Natural killer cell treated with Interleukin-12 subunit alpha and Interleukin-12 subunit beta and Interleukin-15 and Interleukin-18, amount 100 ng/mL, for 72 hours (primary cell): ENCODE measurements at regions not wholly inside any gene's neighbourhood (a gene's known extent, or its start where the extent isn't known, plus 50 kb on each side); places are given as distances from the start of the nearest gene placed in this dataset.

Experiments used
- ATAC-seq, 2 donors: fragments of 150-1000 bp; cut with Tn5 transposase in 1 of 2; sonication (Bioruptor Pico), chemical (Tn5 transposase) in 1 of 2; 2 replicates each; pipeline ENCODE4 v1.10.0; 2021
- DNase-seq: peaks from one replicate; pipeline ENCODE4 v3.0.0; 2022; ENCODE audit warnings: low spot score
- H3K27ac Mint-ChIP-seq, 2 donors: 1 replicate in 1 of 2; 2 replicates in 1 of 2; pipeline ENCODE4 v1.8.0; 2022; ENCODE audit warnings: mixed read lengths in 2 of 2, mild to moderate bottlenecking in 1 of 2, moderate library complexity in 1 of 2
- H3K27me3 Mint-ChIP-seq, 2 donors: 1 replicate in 1 of 2; 2 replicates in 1 of 2; pipeline ENCODE4 v1.8.0; 2022; ENCODE audit warnings: mixed read lengths in 2 of 2
- H3K36me3 Mint-ChIP-seq: one replicate; pipeline ENCODE4 v1.8.0; 2022; ENCODE audit warnings: mixed read lengths
- H3K4me1 Mint-ChIP-seq, 2 donors: 1 replicate in 1 of 2; 2 replicates in 1 of 2; pipeline ENCODE4 v1.8.0; 2022; ENCODE audit warnings: low read depth in 2 of 2, mixed read lengths in 2 of 2, mild to moderate bottlenecking in 1 of 2
- H3K4me3 Mint-ChIP-seq: one replicate; pipeline ENCODE4 v1.8.0; 2022; ENCODE audit warnings: mixed read lengths
- H3K9me3 Mint-ChIP-seq: 2 replicates; pipeline ENCODE4 v1.8.0; 2022; ENCODE audit warnings: mixed read lengths

- H3K4me3 Mint-ChIP-seq: no peak overlapping the region
- ATAC-seq: no peak
Measured at GRCh38 chr13:32946558-32946957, 69.7 kb upstream of the KL start.

GRCh38 chr13:32947411-32948276 lies 68.6 kb upstream of the KL start:
- Mint-ChIP-seq H3K27me3 (peaks cover 9 to 27% of the 10 kb centered on the region in 2 donors), H3K4me3 (no peak overlapping the region), H3K4me1 (no peaks in the 10 kb centered on the region), H3K27ac (no peak overlapping the region), H3K9me3 (no peaks in the 10 kb centered on the region), H3K36me3 (no peaks in the 10 kb centered on the region)
- no peak for DNase-seq
- ATAC-seq: no peak

More at GRCh38 chr13:32946558-32946957, 69.7 kb upstream of the KL start:
- Mint-ChIP-seq H3K9me3 (no peaks in the 10 kb centered on the region), H3K27me3 (peaks cover 8 to 26% of the 10 kb centered on the region in 2 donors), H3K36me3 (no peaks in the 10 kb centered on the region), H3K27ac (no peak overlapping the region), H3K4me1 (peaks cover 3% of the 10 kb centered on the region in 2 donors)
- DNase-seq: no peak

GRCh38 chr13:32949820-32950219 lies 66.4 kb upstream of the KL start:
- no peaks in the 10 kb centered on the region for H3K36me3 Mint-ChIP-seq
- no peaks in the 10 kb centered on the region for H3K9me3 Mint-ChIP-seq
- no peak overlapping the region for H3K4me3 Mint-ChIP-seq
- H3K27me3 Mint-ChIP-seq: peaks cover 12 to 24% of the 10 kb centered on the region in 2 donors
- H3K4me1 Mint-ChIP-seq: no peaks in the 10 kb centered on the region
- no peak overlapping the region for H3K27ac Mint-ChIP-seq
- no peak for ATAC-seq
- DNase-seq: no peak

- Mint-ChIP-seq H3K4me3 (no peak overlapping the region), H3K4me1 (no peaks in the 10 kb centered on the region), H3K36me3 (no peaks in the 10 kb centered on the region), H3K9me3 (no peaks in the 10 kb centered on the region), H3K27me3 (peaks cover 12 to 15% of the 10 kb centered on the region in 2 donors), H3K27ac (no peak overlapping the region)
- ATAC-seq (no peak), DNase-seq (no peak)
Measured at GRCh38 chr13:32951580-32951979, 64.6 kb upstream of the KL start.

GRCh38 chr13:32955881-32956594 lies 60.2 kb upstream of the KL start:
- no peaks in the 10 kb centered on the region for H3K9me3 Mint-ChIP-seq
- ATAC-seq (no peak), DNase-seq (no peak)
- H3K36me3 Mint-ChIP-seq: no peaks in the 10 kb centered on the region
- H3K27ac Mint-ChIP-seq: no peak overlapping the region
- no peaks in the 10 kb centered on the region for H3K4me1 Mint-ChIP-seq
- no peak overlapping the region for H3K4me3 Mint-ChIP-seq
- H3K27me3 Mint-ChIP-seq: peaks cover 15 to 17% of the 10 kb centered on the region in 2 donors

GRCh38 chr13:32956595-32956933 lies 59.7 kb upstream of the KL start:
- Mint-ChIP-seq H3K27me3 (peaks cover 12 to 13% of the 10 kb centered on the region in 2 donors), H3K27ac (no peak overlapping the region), H3K9me3 (no peaks in the 10 kb centered on the region), H3K36me3 (no peaks in the 10 kb centered on the region), H3K4me3 (no peak overlapping the region), H3K4me1 (no peaks in the 10 kb centered on the region)
- DNase-seq (no peak), ATAC-seq (no peak)

GRCh38 chr13:32960626-32961025 lies 55.6 kb upstream of the KL start:
- DNase-seq: no peak
- Mint-ChIP-seq H3K9me3 (no peaks in the 10 kb centered on the region), H3K27me3 (peaks cover 5 to 6% of the 10 kb centered on the region in 2 donors), H3K4me1 (no peaks in the 10 kb centered on the region), H3K36me3 (no peaks in the 10 kb centered on the region), H3K27ac (no peak overlapping the region), H3K4me3 (no peak overlapping the region)
- ATAC-seq: peak in 1 of 2 donors; percentile 24

- no peak for DNase-seq
- H3K27ac Mint-ChIP-seq: no peak overlapping the region
- no peak overlapping the region for H3K4me3 Mint-ChIP-seq
- H3K9me3 Mint-ChIP-seq: no peaks in the 10 kb centered on the region
- peaks cover 5 to 6% of the 10 kb centered on the region in 2 donors for H3K27me3 Mint-ChIP-seq
- no peaks in the 10 kb centered on the region for H3K36me3 Mint-ChIP-seq
- no peak for ATAC-seq
- H3K4me1 Mint-ChIP-seq: no peaks in the 10 kb centered on the region
Measured at GRCh38 chr13:32961724-32962123, 54.5 kb upstream of the KL start.

- DNase-seq (no peak), ATAC-seq (no peak)
- Mint-ChIP-seq H3K9me3 (no peaks in the 10 kb centered on the region), H3K27ac (no peak overlapping the region), H3K36me3 (no peaks in the 10 kb centered on the region), H3K4me3 (no peak overlapping the region), H3K27me3 (peaks cover 3 to 4% of the 10 kb centered on the region in 2 donors), H3K4me1 (no peaks in the 10 kb centered on the region)
Measured at GRCh38 chr13:32962342-32962741, 53.9 kb upstream of the KL start.

GRCh38 chr13:32964987-32965386 lies 51.2 kb upstream of the KL start:
- no peak overlapping the region for H3K27ac Mint-ChIP-seq
- no peak overlapping the region for H3K4me3 Mint-ChIP-seq
- ATAC-seq: no peak
- no peaks in the 10 kb centered on the region for H3K27me3 Mint-ChIP-seq
- H3K9me3 Mint-ChIP-seq: no peaks in the 10 kb centered on the region
- DNase-seq: no peak
- H3K36me3 Mint-ChIP-seq: no peaks in the 10 kb centered on the region
- no peaks in the 10 kb centered on the region for H3K4me1 Mint-ChIP-seq
